ENCODE measurements at regions not wholly inside any gene's neighbourhood (a gene's known extent, or its start where the extent isn't known, plus 50 kb on each side); places are given as distances from the start of the nearest gene placed in this dataset.

DNA sequence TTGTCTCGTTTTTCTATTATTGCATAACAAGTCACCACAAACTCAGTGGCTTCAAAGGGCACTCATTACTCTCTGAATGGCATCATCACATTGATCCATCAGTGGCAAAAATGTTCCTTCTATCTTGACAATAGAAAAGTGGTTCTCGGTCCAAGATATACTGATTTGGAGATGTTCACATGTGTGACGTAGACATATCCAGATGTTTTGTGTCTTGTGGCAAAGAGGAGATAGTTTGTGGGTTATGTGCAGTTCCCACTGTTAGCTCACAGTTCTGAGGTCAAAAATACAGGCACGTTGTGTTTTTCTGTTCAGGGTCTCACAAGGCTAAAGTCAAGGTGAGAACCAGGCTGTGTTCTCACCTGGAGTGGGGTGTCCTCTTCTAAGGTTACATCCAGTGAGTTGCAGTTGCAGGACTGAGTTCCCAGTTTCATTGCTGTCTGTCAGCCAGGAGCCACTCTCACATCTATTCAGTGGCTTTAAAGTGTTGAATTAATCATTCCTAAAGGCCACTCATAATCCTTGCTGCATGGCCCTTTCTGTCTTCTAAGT, 55.3 kb downstream of the GAS1 start:
- TF ChIP-seq POLR2A (IDR thresholded peaks at IDR 0.05), result no peak
- TF ChIP-seq CTCF (IDR thresholded peaks at IDR 0.05), result no peak
